ENCODE measurements at regions not wholly inside any gene's neighbourhood (a gene's known extent, or its start where the extent isn't known, plus 50 kb on each side); places are given as distances from the start of the nearest gene placed in this dataset.

DNA sequence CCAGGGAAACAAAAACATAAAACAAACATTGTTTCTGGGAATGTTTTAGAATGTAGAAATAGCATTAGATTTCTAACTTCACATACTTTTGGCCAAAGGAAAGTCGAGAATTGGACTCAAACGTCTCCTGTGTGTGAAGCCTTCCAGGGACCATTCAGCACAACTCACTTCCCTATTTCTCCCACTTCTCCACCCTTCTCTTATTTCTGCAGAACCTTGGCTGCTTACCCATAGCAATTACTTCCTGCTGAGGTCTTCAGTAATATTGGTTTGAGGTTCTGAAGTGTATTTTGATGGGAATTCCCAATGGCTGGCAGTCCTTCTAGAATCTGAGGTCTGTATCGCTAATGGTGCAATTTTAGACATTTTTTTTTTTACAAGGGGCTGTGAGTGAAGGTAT lies 158.3 kb upstream of the SNX19 start:
- no peaks in the 10 kb centered on the region for H3K36me3 Mint-ChIP-seq (ENCODE audit: unreplicated experiment)
- no peaks in the 10 kb centered on the region for H3K27me3 Mint-ChIP-seq (ENCODE audit: unreplicated experiment)
- H3K4me3 Mint-ChIP-seq (ENCODE audit: unreplicated experiment) = no peak overlapping the region
- no peaks in the 10 kb centered on the region for H3K9me3 Mint-ChIP-seq (ENCODE audit: unreplicated experiment)
- H3K4me1 Mint-ChIP-seq (ENCODE audit: unreplicated experiment) = peaks cover 4% of the 10 kb centered on the region
- DNase-seq (ENCODE audit: extremely low spot score, unreplicated experiment) = no peak
- TF ChIP-seq, protein P1, sequence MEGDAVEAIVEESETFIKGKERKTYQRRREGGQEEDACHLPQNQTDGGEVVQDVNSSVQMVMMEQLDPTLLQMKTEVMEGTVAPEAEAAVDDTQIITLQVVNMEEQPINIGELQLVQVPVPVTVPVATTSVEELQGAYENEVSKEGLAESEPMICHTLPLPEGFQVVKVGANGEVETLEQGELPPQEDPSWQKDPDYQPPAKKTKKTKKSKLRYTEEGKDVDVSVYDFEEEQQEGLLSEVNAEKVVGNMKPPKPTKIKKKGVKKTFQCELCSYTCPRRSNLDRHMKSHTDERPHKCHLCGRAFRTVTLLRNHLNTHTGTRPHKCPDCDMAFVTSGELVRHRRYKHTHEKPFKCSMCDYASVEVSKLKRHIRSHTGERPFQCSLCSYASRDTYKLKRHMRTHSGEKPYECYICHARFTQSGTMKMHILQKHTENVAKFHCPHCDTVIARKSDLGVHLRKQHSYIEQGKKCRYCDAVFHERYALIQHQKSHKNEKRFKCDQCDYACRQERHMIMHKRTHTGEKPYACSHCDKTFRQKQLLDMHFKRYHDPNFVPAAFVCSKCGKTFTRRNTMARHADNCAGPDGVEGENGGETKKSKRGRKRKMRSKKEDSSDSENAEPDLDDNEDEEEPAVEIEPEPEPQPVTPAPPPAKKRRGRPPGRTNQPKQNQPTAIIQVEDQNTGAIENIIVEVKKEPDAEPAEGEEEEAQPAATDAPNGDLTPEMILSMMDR (IDR thresholded peaks at IDR 0.05) = no peak
- H3K27ac Mint-ChIP-seq (ENCODE audit: unreplicated experiment) = no peak overlapping the region

- Mint-ChIP-seq H3K27ac (ENCODE audit: unreplicated experiment) (no peak overlapping the region), H3K9me3 (ENCODE audit: unreplicated experiment) (peaks cover 8% of the 10 kb centered on the region), H3K4me1 (ENCODE audit: unreplicated experiment) (peaks cover 4% of the 10 kb centered on the region), H3K36me3 (ENCODE audit: unreplicated experiment) (peaks cover 2% of the 10 kb centered on the region), H3K27me3 (ENCODE audit: unreplicated experiment) (no peaks in the 10 kb centered on the region), H3K4me3 (ENCODE audit: unreplicated experiment) (no peak overlapping the region)
- no peak for DNase-seq (ENCODE audit: extremely low spot score, unreplicated experiment)
- TF ChIP-seq, protein P1 (IDR thresholded peaks at IDR 0.05) = no peak
Measured at GRCh38 chr11:131077340-131077739, 161.1 kb upstream of the SNX19 start.

DNA sequence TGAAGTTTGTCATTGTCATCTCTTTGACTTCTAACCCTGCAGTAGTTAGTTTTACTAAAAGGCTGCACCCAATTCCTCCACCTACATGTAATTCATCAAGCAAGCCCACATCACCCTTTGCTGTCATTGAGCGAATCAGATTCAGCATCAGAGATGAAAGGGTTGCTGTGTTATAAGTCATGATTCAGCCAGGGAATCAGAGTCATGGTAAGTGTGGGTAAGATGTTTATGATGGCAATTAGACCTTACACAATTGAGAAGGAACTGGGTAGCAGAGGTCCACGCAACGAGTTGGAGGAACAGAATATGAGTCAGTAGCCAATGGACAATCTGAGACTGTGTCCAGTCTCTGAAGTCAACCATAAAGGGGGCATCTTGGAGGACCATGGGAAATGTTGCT lies 162.8 kb upstream of the SNX19 start:
- Mint-ChIP-seq H3K27me3 (ENCODE audit: unreplicated experiment) (no peaks in the 10 kb centered on the region), H3K4me3 (ENCODE audit: unreplicated experiment) (no peak overlapping the region), H3K27ac (ENCODE audit: unreplicated experiment) (no peak overlapping the region), H3K36me3 (ENCODE audit: unreplicated experiment) (peaks cover 2% of the 10 kb centered on the region), H3K4me1 (ENCODE audit: unreplicated experiment) (peaks cover 2% of the 10 kb centered on the region), H3K9me3 (ENCODE audit: unreplicated experiment) (peaks cover 11% of the 10 kb centered on the region)
- DNase-seq (ENCODE audit: extremely low spot score, unreplicated experiment) = no peak
- TF ChIP-seq, protein P1 (IDR thresholded peaks at IDR 0.05) = no peak

DNA sequence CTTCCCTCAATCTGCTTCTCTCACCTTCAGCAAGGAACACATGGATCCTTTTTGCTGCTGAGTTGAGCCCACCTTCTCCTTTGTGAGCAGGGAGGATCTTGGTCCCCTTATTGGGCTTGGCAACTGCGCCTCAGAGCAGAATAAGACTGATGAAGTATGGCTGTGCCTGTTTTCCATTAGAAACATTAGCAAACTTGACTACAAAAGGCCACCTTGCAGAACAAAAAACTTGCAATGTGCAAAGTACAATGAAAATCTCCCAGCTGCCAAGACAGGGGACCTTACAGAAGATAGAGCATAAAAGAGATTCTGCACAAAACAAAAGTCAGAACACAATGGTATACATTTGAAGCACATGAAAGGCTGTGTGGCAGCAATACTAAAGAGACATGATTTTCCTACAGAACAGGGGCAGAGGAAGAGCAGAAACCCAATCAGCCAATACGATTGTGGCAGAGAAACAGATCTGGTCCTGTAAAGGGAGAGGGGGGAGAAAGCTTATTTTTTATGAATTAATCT lies 173.5 kb upstream of the SNX19 start:
- no peaks in the 10 kb centered on the region for H3K36me3 Mint-ChIP-seq (ENCODE audit: unreplicated experiment)
- no peak overlapping the region for H3K27ac Mint-ChIP-seq (ENCODE audit: unreplicated experiment)

GRCh38 chr11:131092469-131092868 lies 176.2 kb upstream of the SNX19 start:
- Mint-ChIP-seq H3K4me3 (ENCODE audit: unreplicated experiment) (no peak overlapping the region), H3K9me3 (ENCODE audit: unreplicated experiment) (no peaks in the 10 kb centered on the region), H3K36me3 (ENCODE audit: unreplicated experiment) (no peaks in the 10 kb centered on the region), H3K4me1 (ENCODE audit: unreplicated experiment) (no peaks in the 10 kb centered on the region), H3K27me3 (ENCODE audit: unreplicated experiment) (no peaks in the 10 kb centered on the region), H3K27ac (ENCODE audit: unreplicated experiment) (no peak overlapping the region)
- DNase-seq (ENCODE audit: extremely low spot score, unreplicated experiment) = no peak
- TF ChIP-seq, protein P1 (IDR thresholded peaks at IDR 0.05) = no peak

More for the DNA sequence above, 173.5 kb upstream of the SNX19 start:
- Mint-ChIP-seq H3K27me3 (ENCODE audit: unreplicated experiment) (no peaks in the 10 kb centered on the region), H3K9me3 (ENCODE audit: unreplicated experiment) (peaks cover 5% of the 10 kb centered on the region), H3K4me1 (ENCODE audit: unreplicated experiment) (no peaks in the 10 kb centered on the region), H3K4me3 (ENCODE audit: unreplicated experiment) (no peak overlapping the region)
- TF ChIP-seq, protein P1 (IDR thresholded peaks at IDR 0.05) = no peak
- no peak for DNase-seq (ENCODE audit: extremely low spot score, unreplicated experiment)
